GM23248 (cell line): ENCODE measurements at regions not wholly inside any gene's neighbourhood (a gene's known extent, or its start where the extent isn't known, plus 50 kb on each side); places are given as distances from the start of the nearest gene placed in this dataset.

Experiments used
- EZH2 ChIP-seq: fragments of 200-600 bp; sonication (generic); IDR thresholded peaks from 2 replicates; pipeline ENCODE4 v1.6.1; 2018; ENCODE audit warnings: antibody characterized with exemption, mild to moderate bottlenecking; ENCODE audit not compliant: insufficient read depth, poor library complexity, severe bottlenecking
- EZH2phosphoT487 ChIP-seq: fragments of 200-600 bp; sonication (generic); IDR thresholded peaks from 2 replicates; pipeline ENCODE4 v1.6.1; 2018; ENCODE audit warnings: antibody characterized with exemption, moderate library complexity, mild to moderate bottlenecking, low read depth; ENCODE audit not compliant: insufficient read depth

GRCh38 chr7:26583094-26583648 is 281.2 kb downstream of the SKAP2 start:
- TF ChIP-seq EZH2, result no peak
- no peak for TF ChIP-seq EZH2phosphoT487
